SW480 (cell line): ENCODE measurements at regions not wholly inside any gene's neighbourhood (a gene's known extent, or its start where the extent isn't known, plus 50 kb on each side); places are given as distances from the start of the nearest gene placed in this dataset.

Experiments used
- DNase-seq: peaks from one replicate; pipeline ENCODE4 v3.0.0-alpha.2; 2016; ENCODE audit warnings: low spot score

DNA sequence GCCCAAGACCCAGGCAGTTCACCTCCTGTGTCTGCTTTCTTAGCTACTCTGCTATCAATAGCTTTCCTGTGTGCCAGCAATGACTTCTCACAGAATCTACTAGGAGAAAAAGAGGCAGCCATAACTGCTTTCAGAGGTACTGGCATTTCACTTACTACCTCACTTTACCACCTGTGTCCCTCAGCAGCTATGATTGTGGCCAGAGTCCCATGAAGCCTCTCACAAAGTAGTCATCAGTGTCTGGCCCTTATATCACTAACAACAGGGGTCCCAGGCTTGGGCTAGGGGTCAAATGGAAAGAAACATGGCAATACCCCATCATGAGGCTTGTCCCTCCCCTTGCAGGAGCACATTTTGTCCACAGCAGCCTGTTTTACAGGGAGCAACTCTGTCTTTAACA lies 62.7 kb upstream of the EPS8L3 start:
- no peak for DNase-seq

DNA sequence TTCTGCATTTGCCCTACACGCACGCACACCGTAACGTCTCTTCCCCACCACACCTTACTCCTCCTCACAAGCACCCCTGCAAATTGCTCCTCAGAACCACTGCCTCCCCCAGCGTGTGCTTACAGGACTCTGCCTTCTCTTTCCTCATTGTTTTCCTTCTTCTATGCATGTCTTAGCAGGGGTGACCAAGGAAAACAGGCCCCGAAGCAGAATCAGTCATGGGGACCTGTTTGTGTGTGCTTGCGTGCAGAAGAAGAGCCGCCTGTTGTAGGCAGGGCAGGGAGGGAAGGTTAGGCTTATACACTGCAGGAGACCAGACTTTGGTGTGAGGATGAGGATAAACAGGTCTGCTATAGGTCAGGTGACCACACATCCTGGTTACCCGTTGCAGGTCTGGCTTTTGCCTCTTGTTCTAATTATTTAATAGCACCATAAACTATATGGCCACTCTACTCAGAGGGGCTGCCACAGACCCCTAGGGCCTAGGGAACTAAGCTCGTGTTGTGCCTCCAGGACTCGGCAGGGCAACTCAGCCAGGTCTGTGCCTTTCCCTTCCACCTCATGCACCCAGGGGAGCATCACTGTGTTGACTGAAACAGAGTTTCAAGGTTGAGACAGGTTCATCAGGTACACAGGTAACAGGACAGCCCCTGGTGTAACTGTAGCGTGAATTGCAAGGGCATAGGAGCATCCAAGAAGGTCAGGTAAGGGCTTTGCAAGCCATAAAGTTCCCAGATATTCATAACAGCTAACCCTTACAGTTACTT lies 60.8 kb upstream of the EPS8L3 start:
- DNase-seq = no peak

DNA sequence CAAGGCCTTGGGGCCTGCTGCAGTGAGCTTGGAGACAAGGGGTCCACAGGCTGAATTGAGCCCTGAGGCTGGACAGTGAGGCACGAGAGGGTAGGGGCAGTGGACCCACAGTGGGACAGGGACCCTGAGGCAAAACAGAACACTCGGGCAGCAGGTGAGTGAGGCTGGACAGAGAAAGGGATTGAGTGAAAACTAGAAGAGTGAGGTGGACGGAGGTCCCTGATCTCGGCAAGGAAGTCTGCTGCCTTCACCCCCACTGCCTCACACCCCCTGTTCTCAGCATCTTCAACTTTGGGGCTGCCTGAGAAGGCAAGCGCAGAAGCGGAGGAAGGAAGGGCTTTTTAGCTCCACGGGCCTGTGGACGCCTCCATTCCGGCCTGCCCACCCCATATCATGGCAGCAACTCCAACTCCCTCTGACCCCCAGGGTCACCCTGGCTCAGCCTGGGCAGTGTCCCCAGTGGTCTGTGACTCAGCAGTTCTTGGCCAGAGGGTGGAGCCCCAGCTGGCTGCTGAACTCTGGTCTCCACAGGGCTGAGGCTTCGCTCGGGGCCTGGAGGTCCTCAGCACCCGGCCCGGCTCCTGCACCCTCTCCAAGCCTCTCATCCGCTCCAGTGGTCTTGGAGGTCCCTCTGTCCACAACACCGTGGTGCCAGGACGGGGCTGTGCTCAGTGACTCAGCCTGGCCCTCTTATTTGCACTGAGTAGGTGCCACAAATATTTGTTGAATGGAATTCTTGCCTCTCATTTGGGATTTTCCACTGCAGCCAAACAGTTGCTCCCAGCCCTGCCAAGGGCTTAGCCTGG lies 60.0 kb upstream of the EPS8L3 start:
- DNase-seq = no peak

DNA sequence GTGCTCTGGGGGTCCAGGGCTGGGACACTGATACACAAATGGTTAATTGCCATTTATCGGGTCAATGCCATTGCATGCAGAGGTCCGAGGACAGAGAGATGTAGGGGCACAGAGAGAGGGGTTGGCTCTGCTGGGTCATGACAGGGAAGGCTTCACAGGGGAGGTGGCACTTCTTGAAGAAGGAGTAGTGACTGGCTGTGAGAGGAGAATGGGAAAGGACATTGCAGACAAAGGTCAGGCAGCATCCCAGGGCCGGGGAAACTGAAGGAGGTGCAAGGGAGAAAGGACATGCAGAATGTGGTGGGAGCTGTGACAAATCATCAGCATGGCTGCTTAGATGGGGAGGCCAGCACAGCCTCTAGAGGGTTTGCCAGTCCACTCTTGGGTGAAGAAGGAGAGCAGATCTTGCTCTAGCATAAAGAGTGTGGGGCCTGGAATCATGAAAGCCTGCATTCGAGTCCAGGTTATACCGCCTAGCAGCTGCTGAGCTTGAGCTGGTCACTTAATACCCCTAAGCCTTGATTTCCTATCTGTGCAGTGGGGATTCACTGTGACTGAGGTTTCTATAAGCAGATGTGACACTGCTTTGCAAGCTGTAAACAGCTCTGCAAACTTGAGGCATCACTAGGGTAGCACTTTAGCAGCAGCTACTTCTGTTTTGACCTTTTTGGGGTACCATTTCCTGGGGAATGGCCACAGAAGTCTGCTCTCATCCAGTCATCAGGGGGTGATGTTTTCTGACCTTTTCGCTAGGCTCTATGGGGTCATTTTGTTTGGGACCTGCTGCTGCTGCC lies 59.2 kb upstream of the EPS8L3 start:
- no peak for DNase-seq

DNA sequence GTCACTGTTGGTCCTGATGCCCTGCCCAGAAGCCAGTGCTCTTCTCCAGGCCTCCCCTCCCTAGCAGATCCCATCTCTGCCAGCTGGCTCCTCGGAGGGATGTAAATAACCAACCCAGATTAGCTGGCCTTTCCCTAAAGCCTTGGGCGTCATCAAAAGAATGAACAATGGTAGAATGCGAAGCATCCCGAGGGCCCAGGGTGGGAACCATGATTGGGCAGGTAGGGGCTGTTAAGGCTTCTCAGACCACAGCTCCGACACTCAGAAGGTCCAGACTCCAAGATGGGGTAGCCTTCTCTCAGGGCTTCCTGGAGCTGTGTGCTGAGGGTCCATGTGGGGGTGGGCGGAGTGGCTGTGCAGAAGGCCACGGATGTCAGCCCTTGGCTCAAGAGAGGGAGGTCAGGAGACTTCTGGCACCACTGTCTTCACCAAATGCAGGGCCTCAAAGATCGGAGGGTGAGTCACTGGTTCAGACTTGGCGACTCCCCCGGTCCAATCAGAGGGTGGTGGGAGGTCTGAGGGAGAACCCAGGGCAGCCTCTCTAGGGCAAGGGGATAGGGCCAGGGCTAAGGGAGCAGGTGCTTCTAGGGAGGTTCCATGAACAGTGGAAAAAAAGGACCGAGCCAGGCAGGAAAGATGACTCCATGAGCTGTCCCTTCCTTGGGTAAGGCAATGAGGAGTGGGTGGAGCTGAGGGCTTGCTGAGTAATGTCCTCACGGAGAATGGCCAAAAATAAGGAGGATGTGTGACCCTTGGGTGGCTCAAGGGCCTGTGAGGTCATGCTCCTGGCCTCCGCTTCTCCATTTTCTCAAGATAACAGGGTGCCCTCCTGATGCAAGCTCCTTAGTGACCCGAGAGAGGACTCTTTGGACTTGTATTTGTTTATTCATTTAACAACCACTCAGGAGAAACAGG lies 58.4 kb upstream of the EPS8L3 start:
- DNase-seq = no peak

DNA sequence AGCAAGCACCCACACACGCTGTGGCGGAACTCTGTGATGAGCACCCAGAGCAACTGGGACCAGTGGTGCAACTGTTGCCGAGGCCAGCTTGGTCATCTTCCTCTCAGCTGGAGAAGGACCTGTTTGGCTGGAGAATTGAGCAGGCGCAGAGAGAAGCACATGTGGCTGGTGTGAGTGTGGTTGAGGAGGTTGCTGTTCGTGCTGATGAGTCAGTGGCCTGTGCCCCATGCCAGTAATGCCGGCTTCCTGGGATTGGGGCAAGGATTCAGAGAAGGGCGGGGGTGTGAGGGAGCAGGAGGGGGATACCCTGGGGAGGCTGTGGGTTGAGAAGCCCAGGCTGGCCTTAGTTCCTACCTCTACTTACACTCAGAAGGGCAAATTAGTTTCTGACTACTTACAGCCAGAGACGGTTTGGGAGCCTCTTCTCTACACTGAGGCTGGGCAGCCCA lies 57.5 kb upstream of the EPS8L3 start:
- peak; percentile 65 for DNase-seq

DNA sequence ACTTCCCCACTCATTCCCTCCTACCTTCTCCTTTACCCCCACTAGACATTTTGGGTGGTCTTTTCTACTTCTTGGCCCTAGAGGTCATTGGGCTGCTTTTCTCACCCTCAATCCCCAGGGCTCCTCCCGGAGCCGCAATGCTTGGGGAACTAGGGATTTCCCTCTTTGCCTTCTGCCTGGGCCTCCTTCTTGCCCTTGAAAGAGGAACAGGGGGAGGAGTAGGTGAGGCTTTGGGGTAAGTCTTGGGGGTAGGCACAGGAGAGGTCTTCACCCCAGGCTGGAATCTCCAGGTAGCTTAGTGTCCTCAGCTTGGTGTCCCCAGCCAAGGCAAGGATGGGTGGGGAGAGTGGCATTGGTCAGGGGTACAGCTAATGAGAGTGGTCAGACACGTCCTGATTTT lies 56.2 kb upstream of the EPS8L3 start:
- DNase-seq = no peak

DNA sequence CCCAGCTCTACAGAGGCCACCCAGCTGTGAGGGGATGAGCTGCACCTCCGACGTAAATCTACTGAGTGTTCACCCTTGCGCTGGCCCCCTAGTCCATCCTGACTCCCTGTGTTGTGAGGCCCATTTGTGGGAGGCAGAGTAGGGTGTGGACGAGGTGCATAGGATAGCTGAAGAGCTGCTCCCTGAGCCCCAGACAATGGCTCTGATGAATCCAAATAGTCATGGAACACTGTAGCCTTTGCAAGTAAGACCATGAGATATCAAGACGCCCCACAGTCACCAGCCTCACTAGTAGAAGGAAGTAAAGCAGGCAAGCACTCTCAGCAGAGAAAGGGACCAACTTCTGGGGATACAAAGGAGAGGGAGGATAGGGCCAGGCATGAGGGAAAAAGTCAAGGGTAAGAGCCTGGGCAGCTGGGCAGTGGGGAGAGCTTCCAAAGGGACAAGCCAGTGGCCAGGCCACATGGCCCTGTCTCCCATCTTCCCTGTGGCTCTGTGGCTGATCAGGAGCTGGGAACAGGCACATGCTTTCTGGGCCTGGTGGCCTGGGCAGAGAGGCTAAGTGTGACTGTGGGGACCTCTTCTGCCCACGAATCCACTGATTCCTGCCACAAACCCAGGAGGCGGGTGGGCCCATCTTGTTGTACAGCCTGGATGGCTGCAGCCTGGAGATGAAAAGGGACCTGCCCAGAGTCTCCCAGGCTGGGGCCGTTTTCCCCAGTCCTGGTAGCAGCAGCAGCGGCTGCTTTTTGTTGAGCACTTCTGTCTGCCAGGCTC lies 55.5 kb upstream of the EPS8L3 start:
- no peak for DNase-seq

DNA sequence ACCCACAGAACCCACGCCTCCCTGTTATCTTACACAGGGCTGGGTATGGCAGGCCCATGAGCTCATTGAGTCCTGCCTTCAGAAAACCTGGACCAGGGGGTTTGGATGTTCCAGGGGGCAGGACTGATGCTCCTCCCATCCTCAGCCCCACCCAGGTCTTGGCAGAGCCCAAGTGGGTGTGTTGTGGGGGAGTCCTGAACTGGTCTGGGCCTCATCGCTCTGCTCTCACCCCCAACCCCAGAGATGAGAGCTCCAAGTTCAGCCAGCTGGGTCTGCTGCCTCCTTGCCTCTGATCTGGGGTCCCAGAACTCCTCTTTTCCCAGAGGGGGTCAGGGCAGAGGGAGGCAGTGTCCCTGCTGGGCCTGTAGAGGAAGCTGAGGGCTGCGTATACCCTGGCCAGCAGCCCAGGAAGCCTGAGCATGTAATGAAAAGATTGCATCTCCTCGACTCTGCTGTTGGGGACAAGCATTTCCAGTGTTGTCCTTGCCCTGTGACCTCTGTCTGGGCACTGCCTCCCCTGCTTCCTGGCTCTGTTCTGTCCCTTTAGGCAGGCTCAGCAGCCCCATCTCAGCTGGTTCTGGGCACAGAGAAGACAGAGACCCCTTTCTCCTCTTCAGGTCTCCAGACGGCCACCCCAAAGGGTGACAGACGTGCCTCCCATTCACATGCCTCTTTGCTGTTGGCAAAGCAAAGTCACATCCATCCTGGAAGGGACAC lies 54.7 kb upstream of the EPS8L3 start:
- DNase-seq = no peak

DNA sequence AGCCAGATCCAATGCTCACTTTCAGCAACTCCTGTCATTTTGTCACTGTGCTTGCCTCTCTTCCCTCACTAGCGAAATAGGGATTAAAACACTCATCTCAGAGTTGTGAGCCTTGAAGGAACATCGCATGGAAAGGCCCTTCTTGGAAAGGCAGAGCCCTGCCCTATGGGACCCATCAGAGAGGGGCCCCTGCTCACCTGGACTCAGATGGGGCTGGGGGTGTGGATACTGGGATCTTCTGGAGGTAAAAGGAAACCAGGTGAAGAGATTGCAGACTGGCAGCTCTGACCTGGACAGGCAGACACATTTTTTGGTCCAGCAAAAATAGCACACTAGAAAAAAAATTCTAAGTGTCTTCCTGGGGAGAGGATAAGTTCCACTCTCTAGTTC lies 54.2 kb upstream of the EPS8L3 start:
- DNase-seq = no peak

DNA sequence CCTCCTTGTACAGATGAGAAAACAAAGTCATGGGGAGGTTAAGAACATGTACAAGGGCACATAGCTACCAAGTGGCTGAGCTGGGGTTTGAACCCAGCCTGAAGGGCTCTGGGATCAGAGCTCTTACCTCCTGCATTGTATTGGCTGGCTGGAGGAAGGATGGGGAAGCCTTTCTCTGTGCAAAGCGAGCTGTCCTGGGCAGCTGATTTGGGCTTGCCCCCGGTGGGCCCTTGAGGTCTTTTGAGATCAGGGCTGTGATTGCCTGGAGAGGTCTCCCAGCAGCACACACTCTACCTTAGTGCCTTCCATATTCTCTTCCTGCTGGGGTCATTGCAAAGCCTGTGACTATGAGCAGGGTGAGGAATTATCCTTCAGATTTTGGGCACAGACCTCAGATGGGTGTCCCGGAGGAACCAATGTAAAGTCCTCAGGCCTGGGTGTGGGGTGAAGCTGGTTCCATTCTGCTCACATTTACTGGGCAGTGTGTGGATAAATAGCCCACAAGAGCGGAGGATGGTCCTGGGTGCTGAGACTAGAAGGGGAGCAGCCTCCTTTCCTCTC lies 53.3 kb upstream of the EPS8L3 start:
- no peak for DNase-seq

DNA sequence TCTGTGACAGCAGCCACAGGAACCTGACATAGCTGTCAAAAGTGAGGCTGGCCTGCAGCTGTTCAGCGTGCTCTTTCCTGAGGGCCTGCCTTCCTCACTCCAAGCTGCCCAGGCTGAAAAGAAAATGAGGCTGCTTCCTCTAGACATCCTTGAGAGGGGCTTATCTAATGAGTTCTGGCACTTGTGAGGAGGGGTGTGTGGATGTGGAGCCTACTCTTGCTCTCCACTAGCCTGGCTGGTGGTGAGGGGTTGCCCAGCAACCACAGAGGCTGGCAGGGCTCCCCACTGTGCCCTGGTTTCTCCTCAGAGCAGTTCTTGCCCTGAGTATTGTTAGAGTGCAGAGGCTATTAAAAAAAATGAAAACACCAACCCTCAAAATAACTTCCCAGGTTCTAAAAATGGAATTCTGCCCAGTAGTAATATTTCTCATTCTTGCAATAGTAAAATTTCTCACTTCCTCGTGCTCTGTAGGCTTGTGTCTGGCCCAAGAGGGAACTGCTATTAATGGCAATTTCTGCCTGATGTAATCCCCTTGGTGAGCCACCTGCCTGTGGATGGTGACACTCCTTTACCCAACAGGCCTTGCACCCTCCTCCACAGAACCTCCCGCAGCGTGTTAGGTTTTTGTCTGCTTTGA lies 52.6 kb upstream of the EPS8L3 start:
- no peak for DNase-seq

DNA sequence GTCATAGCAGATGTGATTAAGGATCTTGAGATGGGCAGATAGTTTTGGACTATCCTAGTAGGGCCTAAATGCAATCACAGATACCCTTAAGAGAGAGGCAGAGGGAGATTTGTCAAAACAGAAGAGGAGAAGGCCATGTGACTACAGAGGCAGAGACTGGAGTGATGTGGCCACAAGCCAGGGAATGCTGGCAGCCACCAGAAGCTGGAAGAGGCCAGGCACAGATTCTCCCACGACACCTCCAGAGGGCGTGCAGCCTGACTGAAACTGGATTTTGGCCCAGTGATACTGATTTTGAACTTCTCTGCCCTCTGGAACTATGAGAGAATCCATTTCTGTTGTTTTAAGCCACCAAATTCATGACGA lies 52.1 kb upstream of the EPS8L3 start:
- DNase-seq = no peak

DNA sequence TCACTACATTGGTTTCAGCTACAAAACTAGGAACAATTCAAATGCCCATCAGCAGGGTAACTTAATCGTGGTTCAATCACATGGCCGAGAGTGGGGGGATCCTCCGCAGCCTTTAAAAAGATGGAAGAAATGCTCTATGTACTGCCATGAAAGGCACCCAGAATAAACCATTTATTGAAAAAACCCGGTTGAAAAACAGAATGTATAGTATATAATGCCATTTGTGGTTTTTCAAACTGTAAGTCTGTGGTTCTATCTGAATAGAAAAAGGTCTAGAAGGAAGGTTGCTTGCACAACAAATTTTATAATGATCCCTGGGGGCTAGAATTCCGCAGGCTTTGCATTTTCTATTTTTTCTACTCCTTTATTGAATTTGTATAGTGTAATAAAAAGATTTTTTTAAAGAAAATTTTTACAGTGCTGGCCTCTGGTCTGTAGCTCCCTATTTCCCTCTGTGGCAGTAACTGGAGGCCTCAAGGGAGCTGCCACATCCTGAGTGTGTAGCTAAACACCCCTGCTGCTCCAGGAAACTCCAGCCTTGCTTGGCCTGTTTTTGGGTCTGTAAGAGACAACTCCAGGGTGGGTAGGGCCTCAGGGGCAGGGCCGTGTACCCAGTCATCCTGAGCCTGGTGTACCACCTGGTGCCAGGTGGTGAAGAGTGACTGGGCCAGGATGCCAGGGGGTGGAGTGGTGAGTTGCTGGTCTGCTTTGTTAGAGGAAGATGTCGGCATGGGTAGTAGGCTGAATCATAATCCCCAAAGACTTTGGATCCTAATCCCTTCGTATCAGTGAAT lies 51.5 kb upstream of the EPS8L3 start:
- DNase-seq = no peak

DNA sequence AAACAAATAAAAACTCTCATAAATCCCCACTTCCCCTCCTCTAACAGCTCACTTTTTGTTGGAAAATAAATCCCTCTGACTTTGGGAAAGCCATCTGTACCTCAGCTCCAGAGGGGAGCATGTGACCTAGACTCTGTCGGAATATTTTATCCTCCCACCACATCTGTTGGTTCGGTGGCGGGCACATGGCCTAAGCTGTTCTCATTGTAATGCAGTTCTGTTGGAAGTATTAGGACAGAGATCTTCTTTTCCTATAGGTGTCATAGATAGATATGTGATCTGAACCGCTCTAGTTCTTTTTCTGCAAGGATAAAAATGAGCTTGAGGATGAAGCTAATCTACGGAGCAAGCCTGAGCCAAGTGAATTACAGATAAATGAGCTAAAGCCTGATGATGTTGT lies 50.5 kb upstream of the EPS8L3 start:
- no peak for DNase-seq
